ENCODE measurements at regions not wholly inside any gene's neighbourhood (a gene's known extent, or its start where the extent isn't known, plus 50 kb on each side); places are given as distances from the start of the nearest gene placed in this dataset.

GRCh38 chr12:21713133-21713532 lies 55.5 kb upstream of the LDHB start:
- Histone ChIP-seq H3K4me3 (ENCODE audit: low read depth, low read length) (no peak overlapping the region), H3K36me3 (ENCODE audit: control insufficient read depth in 2 of 2, insufficient read depth in 1 of 2, low read length in 2 of 2) (no peaks in the 10 kb centered on the region), H3K9me3 (ENCODE audit: control insufficient read depth, insufficient read depth, low read depth, low read length) (no peaks in the 10 kb centered on the region), H3K4me1 (ENCODE audit: control insufficient read depth, insufficient read depth, low read length) (no peaks in the 10 kb centered on the region), H3K27ac (ENCODE audit: extremely low read depth, low read depth, low read length) (no peak overlapping the region)
- CTCF ChIA-PET = no interaction called here
- POLR2A ChIA-PET = no interaction called here
- TF ChIP-seq MYNN (tag by site-specific recombination; IDR thresholded peaks at IDR 0.05; ENCODE audit: borderline replicate concordance) (no peak), GLI4 (tag by site-specific recombination; IDR thresholded peaks at IDR 0.05) (no peak), PRDM6 (tag by site-specific recombination; IDR thresholded peaks at IDR 0.05) (no peak), ZSCAN18 (tag by site-specific recombination; IDR thresholded peaks at IDR 0.05) (no peak), ZNF394 (tag by site-specific recombination; IDR thresholded peaks at IDR 0.05; ENCODE audit: borderline replicate concordance) (no peak), KLF8 (tag by site-specific recombination; IDR thresholded peaks at IDR 0.05) (no peak), ZIC2 (tag by site-specific recombination; IDR thresholded peaks at IDR 0.05) (no peak), ZNF624 (tag by site-specific recombination; IDR thresholded peaks at IDR 0.05) (no peak)

- Histone ChIP-seq H3K4me1 (ENCODE audit: control insufficient read depth, insufficient read depth, low read length) (no peaks in the 10 kb centered on the region), H3K9me3 (ENCODE audit: control insufficient read depth, insufficient read depth, low read depth, low read length) (no peaks in the 10 kb centered on the region), H3K27ac (ENCODE audit: extremely low read depth, low read depth, low read length) (no peak overlapping the region), H3K4me3 (ENCODE audit: low read depth, low read length) (no peak overlapping the region), H3K36me3 (ENCODE audit: control insufficient read depth in 2 of 2, insufficient read depth in 1 of 2, low read length in 2 of 2) (no peaks in the 10 kb centered on the region)
- no peak for TF ChIP-seq ZNF26 (tag by site-specific recombination; IDR thresholded peaks at IDR 0.05)
- no peak for TF ChIP-seq ZBTB48 (tag by site-specific recombination; IDR thresholded peaks at IDR 0.05)
- no peak for TF ChIP-seq ZNF341 (tag by site-specific recombination; IDR thresholded peaks at IDR 0.05; ENCODE audit: low read depth)
- no peak for TF ChIP-seq ZNF324 (tag by site-specific recombination; IDR thresholded peaks at IDR 0.05)
- TF ChIP-seq SP3 (tag by site-specific recombination; IDR thresholded peaks at IDR 0.05) = no peak
- no peak for TF ChIP-seq ZNF221 (tag by site-specific recombination; IDR thresholded peaks at IDR 0.05; ENCODE audit: borderline replicate concordance)
- ChIA-PET CTCF (interaction anchor here (1.3 to 1.5 kb wide), 2 partner anchors 13 to 279 kb away, joined by 5 to 6 read pairs; no protein-coding TSS in a partner anchor), POLR2A (no interaction called here)
These were observed 53.5 kb upstream of the LDHB start for GRCh38 chr12:21710958-21711775.
